ENCODE measurements at regions not wholly inside any gene's neighbourhood (a gene's known extent, or its start where the extent isn't known, plus 50 kb on each side); places are given as distances from the start of the nearest gene placed in this dataset.
"Not testable (repeated sequence)": the region's sequence is repeated elsewhere in the genome, so short reads cannot be mapped to it uniquely, and the experiment has no call there.

DNA sequence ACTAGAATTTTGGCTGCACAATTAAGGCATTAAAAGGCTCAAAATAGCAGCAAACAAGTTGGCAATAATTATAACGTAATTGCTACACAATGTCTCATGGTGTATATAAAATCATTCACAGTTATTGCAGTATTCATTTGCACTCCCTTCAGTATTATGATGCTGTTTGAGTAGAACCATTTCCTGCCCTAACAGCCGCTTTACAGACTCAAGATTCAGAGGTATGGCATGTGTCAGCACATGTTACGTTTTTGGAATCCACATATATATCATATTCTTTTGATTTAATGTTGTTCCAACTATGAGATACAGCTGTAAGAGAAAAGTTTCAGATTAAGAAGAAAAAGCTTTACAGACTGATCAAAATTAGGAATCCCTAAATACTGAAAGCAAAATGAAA lies 56.3 kb upstream of the NCKAP5 start:
- no peak for DNase-seq (ENCODE audit: low read depth in 3 of 3)

- no peak for DNase-seq (ENCODE audit: low read depth in 3 of 3)
These were observed 59.5 kb upstream of the NCKAP5 start for GRCh38 chr2:133627741-133628140.

GRCh38 chr2:133633309-133633708 lies 65.0 kb upstream of the NCKAP5 start:
- DNase-seq (ENCODE audit: low read depth in 3 of 3): no peak

DNA sequence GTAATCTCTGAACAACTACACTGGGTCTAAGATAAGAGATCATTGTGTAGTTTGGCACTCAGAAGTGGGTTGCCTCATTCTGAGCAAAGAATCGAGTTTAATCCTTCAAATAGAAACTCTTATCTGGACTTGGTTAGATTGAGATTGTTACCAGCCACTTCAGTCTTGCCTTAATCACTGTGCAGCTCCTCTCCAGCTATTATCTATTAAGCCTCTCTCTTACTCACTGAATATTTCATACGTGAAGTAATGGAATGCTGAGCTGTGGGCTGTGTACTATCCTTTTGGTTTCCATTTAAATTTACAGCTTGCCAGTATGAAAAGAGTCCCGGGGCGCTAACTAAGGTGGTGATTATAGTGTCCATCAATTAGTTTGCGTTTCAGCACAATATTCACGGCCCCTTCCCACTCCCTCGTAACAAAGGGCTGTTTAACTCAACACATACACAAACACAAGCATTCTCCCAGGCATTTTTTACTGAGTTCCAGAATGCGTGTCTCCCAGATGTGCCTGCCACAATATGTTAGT lies 65.7 kb upstream of the NCKAP5 start:
- DNase-seq (ENCODE audit: low read depth in 3 of 3): no peak

DNA sequence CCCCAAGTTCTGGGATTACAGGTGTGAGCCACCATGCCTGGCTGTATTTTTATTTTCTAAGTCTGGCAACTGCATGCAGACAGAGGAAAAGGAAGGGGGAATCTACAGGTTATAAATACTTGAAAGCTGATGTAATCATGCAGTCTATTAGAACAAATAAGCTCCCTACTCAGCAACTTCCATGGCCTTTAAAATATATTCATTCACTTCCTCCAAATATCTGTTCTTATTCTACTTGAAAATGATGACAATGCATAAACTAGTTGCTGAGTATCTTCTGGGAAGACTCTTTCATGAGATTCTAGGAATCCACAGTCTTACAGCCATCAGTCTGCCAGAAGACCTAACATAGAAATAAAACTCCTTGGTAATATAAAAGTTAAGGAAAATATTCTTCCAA lies 66.9 kb upstream of the NCKAP5 start:
- DNase-seq (ENCODE audit: low read depth in 3 of 3): no peak

DNA sequence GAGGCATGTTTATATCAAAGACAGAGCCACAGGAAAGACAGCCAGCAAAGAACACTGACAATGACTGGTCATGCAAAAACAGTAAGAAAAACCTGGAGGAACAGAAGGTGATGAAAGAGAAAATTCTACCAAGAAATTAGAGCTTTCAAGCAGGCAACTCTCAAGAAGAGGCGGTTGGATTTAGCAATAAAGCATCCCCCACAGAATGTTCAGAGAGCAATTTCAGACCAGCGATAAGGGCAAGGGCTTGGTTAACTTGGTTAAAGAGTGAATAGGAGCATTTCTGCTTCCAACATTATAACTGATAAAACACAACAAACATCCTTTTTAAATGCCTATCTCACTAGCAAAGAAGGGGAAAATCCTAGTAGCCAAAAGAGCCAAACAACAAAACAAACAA lies 68.0 kb upstream of the NCKAP5 start:
- DNase-seq (ENCODE audit: low read depth in 3 of 3): no peak

DNA sequence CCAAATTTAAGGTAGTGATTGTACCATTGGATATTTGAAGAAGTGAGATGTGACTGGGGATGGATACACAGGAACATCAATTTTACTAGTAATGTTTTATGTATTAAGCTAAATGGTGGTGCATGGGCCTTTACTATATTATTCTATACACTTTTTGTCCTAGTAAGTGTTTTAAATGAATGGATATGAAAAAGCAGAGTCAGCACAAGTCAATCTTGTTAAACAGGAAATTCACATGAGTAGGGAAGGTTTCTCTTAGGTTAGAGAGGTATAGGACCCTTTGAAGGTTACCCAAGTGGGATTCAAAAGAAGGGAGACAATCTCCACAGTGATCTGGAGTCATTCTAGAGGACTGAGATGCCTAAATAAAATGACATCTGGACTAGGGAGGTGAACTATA lies 71.8 kb upstream of the NCKAP5 start:
- no peak for DNase-seq (ENCODE audit: low read depth in 3 of 3)

- DNase-seq (ENCODE audit: low read depth in 3 of 3): no peak
These were observed 73.2 kb upstream of the NCKAP5 start for GRCh38 chr2:133641497-133641896.

DNA sequence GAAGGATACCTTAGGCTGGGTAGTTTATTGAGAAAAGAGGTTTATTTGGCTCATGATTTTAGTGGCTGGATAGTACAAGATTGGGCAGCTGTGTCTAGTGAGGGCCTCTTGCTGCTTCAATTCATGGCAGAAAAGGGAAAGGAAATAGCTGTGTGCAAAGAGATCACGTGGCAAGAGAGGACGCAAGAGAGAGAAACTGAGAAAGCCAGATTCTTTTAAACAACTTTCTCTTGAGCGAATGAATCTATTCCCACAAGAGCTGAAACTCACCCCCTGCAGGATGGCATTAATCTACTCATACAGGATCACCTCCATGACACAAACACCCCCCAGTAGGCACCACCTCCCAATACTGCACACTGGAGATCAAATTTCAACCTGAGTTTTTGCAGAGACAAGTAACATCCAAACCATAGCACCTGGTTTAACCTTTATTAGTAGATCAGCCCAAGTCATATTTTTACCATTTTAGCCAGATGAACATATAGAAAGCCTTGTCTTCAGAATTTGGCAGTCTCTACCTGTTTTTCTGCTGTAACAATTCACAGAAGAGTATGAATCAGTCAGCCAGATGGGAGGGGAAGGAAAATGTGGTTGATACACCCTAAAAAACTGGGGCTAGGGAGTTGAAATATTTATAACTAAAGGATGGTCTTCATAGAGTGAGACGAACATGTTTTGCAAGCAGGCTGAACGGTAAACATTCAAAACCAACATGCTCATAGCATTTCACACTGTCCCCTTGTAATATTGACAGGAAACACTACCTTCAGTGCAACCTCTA lies 73.9 kb upstream of the NCKAP5 start:
- DNase-seq (ENCODE audit: low read depth in 3 of 3): no peak

GRCh38 chr2:133642791-133643191 lies 74.5 kb upstream of the NCKAP5 start:
- DNase-seq (ENCODE audit: low read depth in 3 of 3): no peak

DNA sequence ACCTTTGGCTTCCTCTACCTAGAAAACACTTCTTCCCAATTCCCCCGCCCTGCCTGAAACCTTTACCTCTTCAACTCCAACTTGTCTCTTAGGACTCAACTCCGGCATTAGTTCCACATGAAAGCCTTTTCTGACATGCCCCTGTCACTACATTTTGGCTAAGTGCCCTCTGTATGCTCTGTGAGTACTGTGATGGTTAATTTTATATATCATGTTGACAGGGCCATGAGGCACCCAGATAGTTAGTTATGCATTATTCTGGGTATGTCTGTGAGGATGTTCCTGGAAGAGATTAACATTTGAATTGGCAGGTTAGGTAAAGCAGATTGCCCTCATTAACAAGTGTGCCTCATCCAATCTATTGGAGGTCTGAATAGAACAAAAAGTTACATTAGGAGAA lies 75.6 kb upstream of the NCKAP5 start:
- DNase-seq (ENCODE audit: low read depth in 3 of 3): no peak

DNA sequence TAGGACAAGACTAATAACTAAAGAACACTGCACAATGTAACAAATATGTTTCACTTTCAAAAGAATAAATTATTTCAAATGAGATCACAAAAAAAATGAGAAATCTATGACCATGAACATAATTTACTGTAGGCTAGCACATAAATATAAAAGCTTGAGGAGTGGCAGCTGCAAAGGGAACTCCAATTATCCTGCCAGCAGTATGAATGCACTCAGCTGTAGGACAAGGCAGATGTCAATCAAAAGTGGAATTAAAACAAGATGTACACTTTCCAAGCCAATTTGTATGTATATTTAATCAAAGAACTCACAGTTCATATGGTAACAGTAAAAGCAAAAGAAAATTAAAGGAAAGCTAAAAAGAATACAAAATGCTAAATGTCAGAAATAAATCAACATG lies 76.6 kb upstream of the NCKAP5 start:
- no peak for DNase-seq (ENCODE audit: low read depth in 3 of 3)

DNA sequence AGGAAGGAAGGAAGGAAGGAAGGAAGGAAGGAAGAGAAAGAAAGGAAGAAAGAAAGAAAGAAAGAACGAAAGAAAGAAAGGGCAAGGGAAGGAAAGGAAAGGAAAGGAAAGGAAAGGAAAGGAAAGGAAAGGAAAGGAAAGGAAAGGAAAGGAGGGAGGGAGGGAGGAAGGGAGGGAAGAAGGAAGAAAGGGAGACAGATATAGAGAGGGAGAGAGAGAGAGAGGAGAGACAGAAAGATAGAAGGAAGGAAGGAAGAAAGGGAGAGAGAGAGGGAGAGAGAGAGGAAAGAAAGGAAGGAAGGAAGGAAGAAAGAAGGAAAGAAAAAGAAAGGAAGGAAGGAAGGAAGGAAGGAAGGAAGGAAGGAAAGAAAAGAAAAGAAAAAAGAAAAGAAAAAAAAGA lies 79.1 kb upstream of the NCKAP5 start:
- not testable (repeated sequence) for DNase-seq (ENCODE audit: low read depth in 3 of 3)

DNA sequence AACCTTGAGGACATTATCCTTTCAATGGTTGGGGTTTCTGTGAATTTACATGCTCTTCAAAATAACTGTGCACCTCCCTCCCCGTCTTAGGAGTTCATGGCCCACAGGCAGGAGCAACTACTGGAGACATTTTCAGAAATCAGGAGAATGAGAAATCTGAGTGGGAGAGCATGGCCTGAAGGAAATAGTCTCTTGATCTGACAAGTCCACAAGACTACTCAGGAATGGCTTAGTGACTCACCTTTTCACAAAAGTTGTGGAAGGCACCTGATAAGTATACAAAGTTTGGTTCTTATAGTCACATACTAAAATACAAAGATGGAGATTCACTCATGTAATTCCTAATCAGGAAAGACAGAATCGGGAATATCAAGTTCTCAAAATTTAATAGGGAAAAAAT lies 83.6 kb upstream of the NCKAP5 start:
- no peak for DNase-seq (ENCODE audit: low read depth in 3 of 3)

DNA sequence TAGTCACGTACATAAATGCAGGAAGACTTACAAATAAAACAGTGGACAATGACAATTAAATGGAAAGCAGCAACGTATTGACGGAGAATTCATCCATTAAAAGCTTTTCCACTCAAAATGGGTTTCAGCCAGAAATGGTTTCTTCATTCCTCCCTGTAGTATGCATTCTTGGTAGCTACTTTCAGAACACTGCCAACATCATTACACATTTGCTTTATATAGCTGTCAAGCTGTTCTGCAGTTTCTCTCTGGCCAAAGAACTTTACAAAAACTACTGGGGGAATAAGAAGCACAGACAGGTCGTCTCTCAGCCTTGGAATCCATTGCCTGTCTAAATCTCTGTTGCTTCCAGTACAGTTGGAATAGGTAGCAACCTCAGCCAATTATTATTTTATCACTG lies 84.1 kb upstream of the NCKAP5 start:
- no peak for DNase-seq (ENCODE audit: low read depth in 3 of 3)

- DNase-seq (ENCODE audit: low read depth in 3 of 3): no peak
These were observed 84.8 kb upstream of the NCKAP5 start for GRCh38 chr2:133653056-133653455.

GRCh38 chr2:133654949-133655348 lies 86.7 kb upstream of the NCKAP5 start:
- no peak for DNase-seq (ENCODE audit: low read depth in 3 of 3)

DNA sequence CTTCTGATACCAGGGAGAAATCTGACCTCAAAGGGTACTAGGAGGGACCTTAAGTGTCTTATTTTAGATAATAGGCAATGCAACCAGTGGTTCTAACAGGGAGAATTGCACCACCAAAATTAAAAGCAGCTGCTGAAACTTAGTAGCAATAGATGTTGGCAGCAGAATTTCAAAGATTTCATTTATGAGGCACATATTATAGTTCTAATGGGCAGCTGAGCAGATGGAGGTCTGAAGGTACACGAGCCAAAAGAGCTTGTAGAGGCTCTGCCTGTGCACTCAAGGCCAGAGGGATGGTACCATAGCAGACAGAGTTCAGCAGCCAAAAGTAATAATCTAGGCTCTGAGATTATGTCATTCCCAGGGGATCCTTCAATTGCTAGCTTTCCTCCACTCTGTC lies 87.3 kb upstream of the NCKAP5 start:
- DNase-seq (ENCODE audit: low read depth in 3 of 3): no peak

DNA sequence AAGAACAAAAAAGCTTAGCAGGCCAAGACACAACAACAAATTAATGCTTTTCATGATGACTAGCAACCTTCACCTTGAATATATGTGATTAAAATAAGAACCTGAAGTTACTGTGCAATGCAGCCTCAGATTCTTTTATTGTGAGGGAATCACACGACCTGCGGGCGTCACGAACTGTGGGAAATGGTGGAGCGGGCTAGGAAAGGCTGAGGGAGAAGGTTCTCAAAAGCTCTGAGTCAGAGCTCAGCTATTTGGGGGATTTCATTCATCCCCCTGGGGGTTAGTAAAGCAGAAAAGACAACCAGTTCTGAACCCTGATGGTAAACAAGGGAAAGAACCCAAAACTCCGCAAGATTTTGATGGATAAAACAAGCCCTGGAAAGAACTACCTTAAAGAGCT lies 89.3 kb upstream of the NCKAP5 start:
- DNase-seq (ENCODE audit: low read depth in 3 of 3): no peak

- no peak for DNase-seq (ENCODE audit: low read depth in 3 of 3)
These were observed 90.0 kb upstream of the NCKAP5 start for GRCh38 chr2:133658020-133658903.

GRCh38 chr2:133660510-133660909 lies 92.2 kb upstream of the NCKAP5 start:
- no peak for DNase-seq (ENCODE audit: low read depth in 3 of 3)

GRCh38 chr2:133661392-133661791 lies 93.1 kb upstream of the NCKAP5 start:
- no peak for DNase-seq (ENCODE audit: low read depth in 3 of 3)

GRCh38 chr2:133666621-133667020 lies 98.4 kb upstream of the NCKAP5 start:
- DNase-seq (ENCODE audit: low read depth in 3 of 3): no peak
